Lower leg skin (tissue), 4 donors: ENCODE measurements at regions not wholly inside any gene's neighbourhood (a gene's known extent, or its start where the extent isn't known, plus 50 kb on each side); places are given as distances from the start of the nearest gene placed in this dataset.

Experiments
- DNase-seq, 2 donors: peaks; one replicate each; pipeline ENCODE4 v3.0.0-alpha.2; 2019; ENCODE audit warnings: low spot score in 2 of 2
- H3K4me3 ChIP-seq: fragments of 200-600 bp; sonication (generic); 2 replicates; pipeline ENCODE4 v1.5.1; 2017; ENCODE audit warnings: mild to moderate bottlenecking, low read depth; ENCODE audit not compliant: poor library complexity, severe bottlenecking
- POLR2A ChIP-seq, 2 donors: fragments of 450-650 bp; IDR thresholded peaks; one replicate each; pipeline ENCODE4 v1.6.1; 2016 to 2017; ENCODE audit warnings: antibody characterized with exemption in 2 of 2, mild to moderate bottlenecking in 1 of 2, moderate library complexity in 1 of 2
- WGBS, 2 donors: methylation state at CpG; one replicate each; pipeline ENCODE4 v1.1.5; 2018; 5-methylcytosine and 5-hydroxymethylcytosine counted together
- intact Hi-C: fragments of 100-400 bp; cut with DNase I; formaldehyde crosslinking; loops from one replicate; pipeline ENCODE4 v1.15.0; 2023; ENCODE audit warnings: low total_unique reads
- TF ChIP-seq, protein P1 (sequence below), 3 donors: fragments of 450-650 bp; IDR thresholded peaks; one replicate each; pipeline ENCODE4 v1.5.1; 2016; ENCODE audit warnings: antibody characterized with exemption in 3 of 3, mild to moderate bottlenecking in 3 of 3, moderate library complexity in 2 of 3

GRCh38 chr4:66091786-66092185, 421.5 kb upstream of the EPHA5 start:
- WGBS, 2 donors = 89 to 100% methylated on average over 1 of the region's 1 CpG
- intact Hi-C loops = no loop called here
- TF ChIP-seq, protein P1, sequence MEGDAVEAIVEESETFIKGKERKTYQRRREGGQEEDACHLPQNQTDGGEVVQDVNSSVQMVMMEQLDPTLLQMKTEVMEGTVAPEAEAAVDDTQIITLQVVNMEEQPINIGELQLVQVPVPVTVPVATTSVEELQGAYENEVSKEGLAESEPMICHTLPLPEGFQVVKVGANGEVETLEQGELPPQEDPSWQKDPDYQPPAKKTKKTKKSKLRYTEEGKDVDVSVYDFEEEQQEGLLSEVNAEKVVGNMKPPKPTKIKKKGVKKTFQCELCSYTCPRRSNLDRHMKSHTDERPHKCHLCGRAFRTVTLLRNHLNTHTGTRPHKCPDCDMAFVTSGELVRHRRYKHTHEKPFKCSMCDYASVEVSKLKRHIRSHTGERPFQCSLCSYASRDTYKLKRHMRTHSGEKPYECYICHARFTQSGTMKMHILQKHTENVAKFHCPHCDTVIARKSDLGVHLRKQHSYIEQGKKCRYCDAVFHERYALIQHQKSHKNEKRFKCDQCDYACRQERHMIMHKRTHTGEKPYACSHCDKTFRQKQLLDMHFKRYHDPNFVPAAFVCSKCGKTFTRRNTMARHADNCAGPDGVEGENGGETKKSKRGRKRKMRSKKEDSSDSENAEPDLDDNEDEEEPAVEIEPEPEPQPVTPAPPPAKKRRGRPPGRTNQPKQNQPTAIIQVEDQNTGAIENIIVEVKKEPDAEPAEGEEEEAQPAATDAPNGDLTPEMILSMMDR (IDR thresholded peaks at IDR 0.05) = no peak
- TF ChIP-seq POLR2A (IDR thresholded peaks at IDR 0.05) = no peak
- no peak for DNase-seq
- H3K4me3 ChIP-seq = no peak overlapping the region

GRCh38 chr4:66073961-66074360, 403.7 kb upstream of the EPHA5 start:
- WGBS, 2 donors = 80 to 95% methylated on average over 2 of the region's 2 CpGs
- intact Hi-C loops = no loop called here
- H3K4me3 ChIP-seq = no peak overlapping the region
- TF ChIP-seq, protein P1 (IDR thresholded peaks at IDR 0.05) = no peak
- TF ChIP-seq POLR2A (IDR thresholded peaks at IDR 0.05) = no peak
- no peak for DNase-seq

DNA sequence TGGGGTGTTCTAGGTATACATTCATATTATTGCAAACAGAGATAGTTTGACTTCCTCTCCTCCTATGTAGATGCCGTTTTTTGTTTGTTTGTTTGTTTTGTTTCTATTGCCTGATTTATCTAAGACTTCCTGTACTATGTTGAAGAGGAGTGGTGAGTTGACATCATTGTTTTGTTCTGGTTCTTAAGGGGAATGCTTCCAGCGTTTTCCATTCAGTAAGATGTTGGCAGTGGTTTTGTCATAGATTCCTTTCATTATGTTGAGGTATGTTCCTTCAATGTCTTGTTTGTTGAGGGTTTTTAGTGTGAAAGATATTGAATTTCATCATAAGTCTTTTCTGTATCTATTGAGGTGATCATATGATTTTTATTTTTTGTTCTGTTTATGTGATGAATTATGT, 401.6 kb upstream of the EPHA5 start:
- no peak overlapping the region for H3K4me3 ChIP-seq
- TF ChIP-seq POLR2A (IDR thresholded peaks at IDR 0.05) = no peak
- TF ChIP-seq, protein P1 (IDR thresholded peaks at IDR 0.05) = no peak
- intact Hi-C loops = no loop called here
- WGBS, 2 donors = 63 to 80% methylated on average over 2 of the region's 2 CpGs
- no peak for DNase-seq

DNA sequence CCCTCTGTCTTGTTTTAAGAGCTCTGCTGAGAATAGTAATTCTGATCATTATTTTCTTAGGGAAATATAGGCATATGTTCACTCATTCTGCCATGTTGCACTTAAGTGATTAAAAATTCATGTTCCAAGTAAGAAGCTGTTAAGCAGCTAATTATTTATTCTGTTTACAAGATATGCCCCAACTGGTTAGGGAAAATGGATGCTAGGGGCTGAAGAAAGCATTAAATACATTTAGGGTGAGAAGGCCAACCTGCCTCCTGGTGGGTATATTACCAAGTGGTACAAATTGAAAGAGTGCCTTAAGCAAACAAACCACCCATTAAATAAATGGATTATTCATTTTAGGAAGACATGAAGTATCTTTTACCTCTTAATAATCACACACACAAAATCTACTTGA, 392.6 kb upstream of the EPHA5 start:
- intact Hi-C loops = no loop called here
- no peak for DNase-seq
- no peak overlapping the region for H3K4me3 ChIP-seq
- TF ChIP-seq, protein P1 (IDR thresholded peaks at IDR 0.05) = no peak

DNA sequence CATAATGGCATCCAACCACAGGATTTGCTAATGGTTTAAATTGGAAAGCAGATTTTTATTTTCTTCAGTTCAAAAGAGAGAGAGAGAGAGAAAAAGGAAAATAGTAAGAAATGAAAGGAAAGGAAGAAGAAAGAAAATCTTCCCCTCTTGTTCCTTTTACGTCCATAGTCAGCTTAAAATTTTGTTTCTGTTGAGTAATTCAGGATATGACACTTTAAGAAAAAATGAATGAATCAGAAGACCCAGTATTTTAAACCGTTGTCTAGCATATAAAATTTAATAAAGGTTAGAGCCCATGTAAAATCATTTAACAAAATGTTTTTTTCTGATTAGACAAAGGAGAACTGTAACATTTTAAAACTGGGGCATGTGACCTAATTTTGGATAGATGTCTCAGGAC, 391.8 kb upstream of the EPHA5 start:
- H3K4me3 ChIP-seq = no peak overlapping the region
- intact Hi-C loops = no loop called here
- TF ChIP-seq, protein P1 (IDR thresholded peaks at IDR 0.05) = no peak
- 59% methylated on average over 2 of the region's 2 CpGs for WGBS, 2 donors
- no peak for DNase-seq

DNA sequence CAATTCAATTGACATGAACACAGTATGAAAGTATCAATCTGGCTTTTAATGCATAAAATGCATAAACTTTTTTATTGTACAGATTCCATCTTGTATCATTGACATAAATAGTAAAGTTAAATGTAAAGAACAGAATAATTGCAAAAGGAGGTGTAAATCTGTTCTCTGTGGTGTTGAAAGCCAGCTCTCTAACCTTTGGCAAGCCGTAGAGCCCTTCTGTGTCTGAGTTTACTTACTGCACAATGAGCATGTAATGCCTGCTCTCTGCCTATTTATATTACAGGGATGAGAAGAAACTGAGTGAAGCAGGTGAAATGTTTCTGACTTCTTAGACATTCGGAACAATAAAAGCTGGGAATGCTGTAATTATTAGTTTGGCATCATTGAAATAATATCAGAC, 389.3 kb upstream of the EPHA5 start:
- intact Hi-C loops = no loop called here
- TF ChIP-seq, protein P1 (IDR thresholded peaks at IDR 0.05) = no peak
- no peak for TF ChIP-seq POLR2A (IDR thresholded peaks at IDR 0.05)
- H3K4me3 ChIP-seq = no peak overlapping the region
- no peak for DNase-seq
- 76 to 81% methylated on average over 2 of the region's 2 CpGs for WGBS, 2 donors
